ENCODE measurements at regions not wholly inside any gene's neighbourhood (a gene's known extent, or its start where the extent isn't known, plus 50 kb on each side); places are given as distances from the start of the nearest gene placed in this dataset.

DNA sequence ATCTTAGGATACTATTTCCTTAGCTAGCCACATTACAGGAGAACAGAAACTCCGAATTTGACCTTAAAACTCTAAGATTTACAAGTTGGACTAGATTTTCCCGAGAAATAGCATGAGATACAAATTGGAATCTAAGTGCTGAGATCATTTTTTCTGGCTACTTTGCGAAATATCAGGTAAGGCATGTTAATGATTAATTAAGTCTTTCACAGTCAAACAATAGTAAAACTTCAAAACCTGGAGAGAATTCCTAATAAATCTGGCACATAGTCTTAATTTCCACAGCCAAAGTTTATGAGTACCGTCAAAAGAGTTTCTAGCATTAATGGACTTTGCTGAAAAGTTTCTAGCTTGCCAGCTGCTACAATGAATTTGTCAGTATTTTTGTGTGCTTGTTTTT, 379.5 kb upstream of the TOM1L1 start:
- TF ChIP-seq, protein P1, sequence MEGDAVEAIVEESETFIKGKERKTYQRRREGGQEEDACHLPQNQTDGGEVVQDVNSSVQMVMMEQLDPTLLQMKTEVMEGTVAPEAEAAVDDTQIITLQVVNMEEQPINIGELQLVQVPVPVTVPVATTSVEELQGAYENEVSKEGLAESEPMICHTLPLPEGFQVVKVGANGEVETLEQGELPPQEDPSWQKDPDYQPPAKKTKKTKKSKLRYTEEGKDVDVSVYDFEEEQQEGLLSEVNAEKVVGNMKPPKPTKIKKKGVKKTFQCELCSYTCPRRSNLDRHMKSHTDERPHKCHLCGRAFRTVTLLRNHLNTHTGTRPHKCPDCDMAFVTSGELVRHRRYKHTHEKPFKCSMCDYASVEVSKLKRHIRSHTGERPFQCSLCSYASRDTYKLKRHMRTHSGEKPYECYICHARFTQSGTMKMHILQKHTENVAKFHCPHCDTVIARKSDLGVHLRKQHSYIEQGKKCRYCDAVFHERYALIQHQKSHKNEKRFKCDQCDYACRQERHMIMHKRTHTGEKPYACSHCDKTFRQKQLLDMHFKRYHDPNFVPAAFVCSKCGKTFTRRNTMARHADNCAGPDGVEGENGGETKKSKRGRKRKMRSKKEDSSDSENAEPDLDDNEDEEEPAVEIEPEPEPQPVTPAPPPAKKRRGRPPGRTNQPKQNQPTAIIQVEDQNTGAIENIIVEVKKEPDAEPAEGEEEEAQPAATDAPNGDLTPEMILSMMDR (IDR thresholded peaks at IDR 0.05; ENCODE audit: low read length) = no peak
- TF ChIP-seq EZH2 (IDR thresholded peaks at IDR 0.05; ENCODE audit: borderline replicate concordance, low read length) = no peak

All from OCI-LY1 (cell line).